C4-2B (cell line): ENCODE measurements at regions not wholly inside any gene's neighbourhood (a gene's known extent, or its start where the extent isn't known, plus 50 kb on each side); places are given as distances from the start of the nearest gene placed in this dataset.

ENCODE experiments used
- CTCF ChIP-seq: fragments of 450-650 bp; conservative IDR thresholded peaks from 2 replicates; pipeline ENCODE4 v1.5.1; 2017; ENCODE audit warnings: mild to moderate bottlenecking
- ZFX ChIP-seq: fragments of 450-650 bp; IDR thresholded peaks from 2 replicates; pipeline ENCODE4 v1.6.1; 2017

DNA sequence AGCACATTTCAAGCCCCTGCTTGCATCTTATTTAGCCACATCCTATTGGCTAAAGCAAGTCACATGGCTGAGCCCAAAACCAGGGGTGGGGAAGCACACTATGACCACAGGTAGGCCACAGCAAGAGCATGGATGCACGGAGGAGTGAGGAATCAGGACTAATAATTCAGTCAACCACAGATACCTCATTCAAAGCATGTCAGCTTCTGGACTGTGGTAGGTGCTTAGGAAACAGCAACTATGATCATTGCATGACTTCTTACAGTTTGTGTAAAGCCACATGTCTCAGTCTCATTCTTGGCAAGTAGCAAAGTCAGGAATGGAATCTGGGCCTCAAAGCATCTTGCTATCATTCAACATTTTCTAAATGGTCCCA, 79.0 kb upstream of the EMX2 start:
- TF ChIP-seq CTCF (no peak), ZFX (no peak)
